Left kidney (tissue), 1 donor: ENCODE measurements at regions not wholly inside any gene's neighbourhood (a gene's known extent, or its start where the extent isn't known, plus 50 kb on each side); places are given as distances from the start of the nearest gene placed in this dataset.
"Not testable (repeated sequence)": the region's sequence is repeated elsewhere in the genome, so short reads cannot be mapped to it uniquely, and the experiment has no call there.

ENCODE experiments used
- DNase-seq: peaks from one replicate; pipeline ENCODE4 v3.0.0-alpha.2; 2013

GRCh38 chr7:10593080-10593479, 380.6 kb upstream of the PHF14 start:
- no peak for DNase-seq

GRCh38 chr7:10596827-10597226, 376.8 kb upstream of the PHF14 start:
- no peak for DNase-seq

- DNase-seq, result no peak
Observed at GRCh38 chr7:10604128-10604527, 369.5 kb upstream of the PHF14 start.

GRCh38 chr7:10612950-10613349, 360.7 kb upstream of the PHF14 start:
- no peak for DNase-seq

- no peak for DNase-seq
Observed at GRCh38 chr7:10618953-10619352, 354.7 kb upstream of the PHF14 start.

GRCh38 chr7:10632712-10633111, 341.0 kb upstream of the PHF14 start:
- no peak for DNase-seq

GRCh38 chr7:10634239-10634638, 339.4 kb upstream of the PHF14 start:
- no peak for DNase-seq

GRCh38 chr7:10637991-10638390, 335.7 kb upstream of the PHF14 start:
- no peak for DNase-seq

GRCh38 chr7:10643545-10643944, 330.1 kb upstream of the PHF14 start:
- DNase-seq, result no peak

- no peak for DNase-seq
Observed at GRCh38 chr7:10644849-10645248, 328.8 kb upstream of the PHF14 start.

- DNase-seq, result no peak
Observed at GRCh38 chr7:10646194-10646593, 327.5 kb upstream of the PHF14 start.

- no peak for DNase-seq
Observed at GRCh38 chr7:10648289-10648688, 325.4 kb upstream of the PHF14 start.

GRCh38 chr7:10649120-10649519, 324.6 kb upstream of the PHF14 start:
- not testable (repeated sequence) for DNase-seq

- DNase-seq, result no peak
Observed at GRCh38 chr7:10655031-10655430, 318.6 kb upstream of the PHF14 start.

- DNase-seq, result no peak
Observed at GRCh38 chr7:10657201-10657600, 316.5 kb upstream of the PHF14 start.

- no peak for DNase-seq
Observed at GRCh38 chr7:10657837-10658236, 315.8 kb upstream of the PHF14 start.

GRCh38 chr7:10662491-10662890, 311.2 kb upstream of the PHF14 start:
- DNase-seq, result no peak

- DNase-seq, result no peak
Observed at GRCh38 chr7:10662982-10663884, 310.4 kb upstream of the PHF14 start.

- no peak for DNase-seq
Observed at GRCh38 chr7:10672186-10672585, 301.5 kb upstream of the PHF14 start.

- no peak for DNase-seq
Observed at GRCh38 chr7:10677211-10677610, 296.5 kb upstream of the PHF14 start.

- DNase-seq, result no peak
Observed at GRCh38 chr7:10677668-10678232, 295.9 kb upstream of the PHF14 start.

GRCh38 chr7:10684606-10685005, 289.1 kb upstream of the PHF14 start:
- DNase-seq, result no peak

GRCh38 chr7:10685040-10685439, 288.6 kb upstream of the PHF14 start:
- DNase-seq, result no peak

GRCh38 chr7:10688544-10688943, 285.1 kb upstream of the PHF14 start:
- DNase-seq, result no peak
